ENCODE measurements at regions not wholly inside any gene's neighbourhood (a gene's known extent, or its start where the extent isn't known, plus 50 kb on each side); places are given as distances from the start of the nearest gene placed in this dataset.

DNA sequence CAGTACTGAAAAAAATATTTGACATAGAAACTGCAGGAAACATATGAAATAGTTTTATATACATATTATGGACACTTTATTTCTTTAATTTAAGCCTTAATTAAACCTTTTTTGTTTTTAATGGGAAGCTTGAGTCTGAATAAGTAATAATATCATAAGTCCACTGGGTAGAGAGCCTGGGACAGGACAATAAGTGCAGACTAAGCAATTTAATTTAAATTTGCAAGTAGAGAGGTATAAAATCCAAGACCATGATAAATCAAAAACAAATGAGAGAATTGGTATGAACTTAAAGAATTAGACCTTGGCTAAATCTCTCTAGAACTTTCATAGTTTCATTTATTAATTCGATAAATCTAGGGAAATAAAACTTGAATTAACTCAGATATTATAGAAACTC is 571.2 kb downstream of the ARAP2 start:
- TF ChIP-seq, protein P1, sequence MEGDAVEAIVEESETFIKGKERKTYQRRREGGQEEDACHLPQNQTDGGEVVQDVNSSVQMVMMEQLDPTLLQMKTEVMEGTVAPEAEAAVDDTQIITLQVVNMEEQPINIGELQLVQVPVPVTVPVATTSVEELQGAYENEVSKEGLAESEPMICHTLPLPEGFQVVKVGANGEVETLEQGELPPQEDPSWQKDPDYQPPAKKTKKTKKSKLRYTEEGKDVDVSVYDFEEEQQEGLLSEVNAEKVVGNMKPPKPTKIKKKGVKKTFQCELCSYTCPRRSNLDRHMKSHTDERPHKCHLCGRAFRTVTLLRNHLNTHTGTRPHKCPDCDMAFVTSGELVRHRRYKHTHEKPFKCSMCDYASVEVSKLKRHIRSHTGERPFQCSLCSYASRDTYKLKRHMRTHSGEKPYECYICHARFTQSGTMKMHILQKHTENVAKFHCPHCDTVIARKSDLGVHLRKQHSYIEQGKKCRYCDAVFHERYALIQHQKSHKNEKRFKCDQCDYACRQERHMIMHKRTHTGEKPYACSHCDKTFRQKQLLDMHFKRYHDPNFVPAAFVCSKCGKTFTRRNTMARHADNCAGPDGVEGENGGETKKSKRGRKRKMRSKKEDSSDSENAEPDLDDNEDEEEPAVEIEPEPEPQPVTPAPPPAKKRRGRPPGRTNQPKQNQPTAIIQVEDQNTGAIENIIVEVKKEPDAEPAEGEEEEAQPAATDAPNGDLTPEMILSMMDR (IDR thresholded peaks at IDR 0.05; ENCODE audit: insufficient read depth, low read length, poor library complexity, severe bottlenecking), result no peak
- Histone ChIP-seq H3K27me3 (replicated peaks; ENCODE audit: control insufficient read depth, insufficient read depth, low read length) (no peaks in the 10 kb centered on the region), H3K36me3 (ENCODE audit: control insufficient read depth, insufficient read depth, low read length) (no peaks in the 10 kb centered on the region), H3K4me3 (replicated peaks; ENCODE audit: low read depth, low read length) (no peak overlapping the region)
- no peak for DNase-seq (ENCODE audit: extremely low read depth, insufficient read length)

DNA sequence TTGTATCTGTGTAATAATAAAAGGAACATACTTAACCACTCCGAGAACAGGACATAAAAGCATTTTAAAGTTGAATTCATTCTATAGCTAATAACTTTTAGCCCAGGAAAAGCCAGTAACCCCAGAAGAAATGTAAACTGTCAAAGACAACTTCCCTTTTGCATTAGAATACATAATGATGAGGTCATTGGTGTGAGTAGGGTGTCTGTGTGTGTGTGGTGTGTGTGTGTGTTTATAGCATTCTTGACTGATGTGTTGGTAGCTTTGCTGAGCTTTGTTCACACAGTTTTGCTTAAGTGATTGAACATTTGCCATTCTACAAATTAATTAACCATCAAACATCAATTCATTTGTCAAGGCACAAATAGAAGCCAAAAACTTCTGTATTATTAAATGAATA is 559.6 kb downstream of the ARAP2 start:
- Histone ChIP-seq H3K36me3 (ENCODE audit: control insufficient read depth, insufficient read depth, low read length) (no peaks in the 10 kb centered on the region), H3K4me3 (replicated peaks; ENCODE audit: low read depth, low read length) (no peak overlapping the region), H3K27me3 (replicated peaks; ENCODE audit: control insufficient read depth, insufficient read depth, low read length) (no peaks in the 10 kb centered on the region)
- TF ChIP-seq, protein P1 (IDR thresholded peaks at IDR 0.05; ENCODE audit: insufficient read depth, low read length, poor library complexity, severe bottlenecking), result no peak
- DNase-seq (ENCODE audit: extremely low read depth, insufficient read length), result no peak

DNA sequence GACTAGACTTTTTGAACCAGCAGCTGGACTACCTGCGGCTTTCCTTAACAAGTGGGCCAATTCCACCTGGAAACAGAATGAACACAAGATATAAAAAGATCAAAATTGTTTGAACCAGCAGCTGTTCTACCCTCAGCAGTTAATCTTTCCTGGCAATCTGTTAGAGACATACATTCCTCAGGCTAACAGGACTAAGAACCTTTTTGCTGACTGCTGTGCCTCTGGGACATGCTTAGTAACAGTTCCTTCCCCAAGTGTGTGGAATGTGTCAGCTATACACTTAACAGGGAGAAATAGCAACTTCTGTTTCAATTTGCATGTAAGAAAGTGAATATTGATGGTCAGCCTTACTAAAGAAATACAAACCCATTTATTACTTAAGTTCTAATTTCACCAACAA is 554.4 kb downstream of the ARAP2 start:
- Histone ChIP-seq H3K27me3 (replicated peaks; ENCODE audit: control insufficient read depth, insufficient read depth, low read length) (no peaks in the 10 kb centered on the region), H3K4me3 (replicated peaks; ENCODE audit: low read depth, low read length) (no peak overlapping the region), H3K36me3 (ENCODE audit: control insufficient read depth, insufficient read depth, low read length) (no peaks in the 10 kb centered on the region)
- DNase-seq (ENCODE audit: extremely low read depth, insufficient read length), result no peak
- TF ChIP-seq, protein P1 (IDR thresholded peaks at IDR 0.05; ENCODE audit: insufficient read depth, low read length, poor library complexity, severe bottlenecking), result no peak

DNA sequence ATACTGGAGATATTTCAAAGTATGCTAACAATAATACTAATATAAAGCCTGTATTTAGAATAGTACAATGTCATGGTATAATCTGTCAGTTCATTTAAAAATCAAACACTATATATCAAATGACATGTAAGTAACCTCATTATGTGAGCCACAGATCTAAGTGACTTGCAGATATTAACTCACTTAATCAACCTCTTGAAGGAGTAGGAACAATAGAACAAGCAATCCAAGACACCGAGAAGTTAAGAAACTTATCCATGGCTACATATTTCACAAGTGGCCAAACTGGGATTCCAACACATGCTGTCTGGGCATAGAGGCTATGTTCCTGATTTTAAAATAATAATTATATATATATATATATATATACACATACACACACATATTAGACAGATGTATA is 554.0 kb downstream of the ARAP2 start:
- DNase-seq (ENCODE audit: extremely low read depth, insufficient read length), result no peak
- Histone ChIP-seq H3K27me3 (replicated peaks; ENCODE audit: control insufficient read depth, insufficient read depth, low read length) (no peaks in the 10 kb centered on the region), H3K36me3 (ENCODE audit: control insufficient read depth, insufficient read depth, low read length) (no peaks in the 10 kb centered on the region), H3K4me3 (replicated peaks; ENCODE audit: low read depth, low read length) (no peak overlapping the region)
- TF ChIP-seq, protein P1 (IDR thresholded peaks at IDR 0.05; ENCODE audit: insufficient read depth, low read length, poor library complexity, severe bottlenecking), result no peak

DNA sequence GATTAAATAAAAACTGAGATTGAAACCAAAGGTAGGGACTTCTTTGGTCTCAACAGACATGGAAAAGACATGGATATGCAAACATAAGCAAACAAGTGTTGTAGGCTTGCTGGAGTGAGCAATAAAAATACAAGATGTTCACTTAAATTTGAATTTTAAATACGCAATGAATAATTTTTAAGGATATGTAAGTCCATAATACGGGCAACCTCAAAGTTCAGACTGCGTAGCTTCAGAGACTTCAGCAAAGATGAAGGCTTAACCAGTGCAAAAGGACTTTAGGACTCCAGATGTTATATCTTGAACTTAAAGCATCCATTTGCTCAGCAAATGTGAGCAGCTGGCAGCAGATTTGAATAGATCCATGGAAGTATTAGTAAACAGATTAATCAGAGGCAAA is 549.3 kb downstream of the ARAP2 start:
- TF ChIP-seq, protein P1 (IDR thresholded peaks at IDR 0.05; ENCODE audit: insufficient read depth, low read length, poor library complexity, severe bottlenecking), result no peak
- Histone ChIP-seq H3K4me3 (replicated peaks; ENCODE audit: low read depth, low read length) (no peak overlapping the region), H3K36me3 (ENCODE audit: control insufficient read depth, insufficient read depth, low read length) (no peaks in the 10 kb centered on the region), H3K27me3 (replicated peaks; ENCODE audit: control insufficient read depth, insufficient read depth, low read length) (no peaks in the 10 kb centered on the region)
- no peak for DNase-seq (ENCODE audit: extremely low read depth, insufficient read length)

- Histone ChIP-seq H3K27me3 (replicated peaks; ENCODE audit: control insufficient read depth, insufficient read depth, low read length) (no peaks in the 10 kb centered on the region), H3K4me3 (replicated peaks; ENCODE audit: low read depth, low read length) (no peak overlapping the region), H3K36me3 (ENCODE audit: control insufficient read depth, insufficient read depth, low read length) (no peaks in the 10 kb centered on the region)
- DNase-seq (ENCODE audit: extremely low read depth, insufficient read length), result no peak
- TF ChIP-seq, protein P1 (IDR thresholded peaks at IDR 0.05; ENCODE audit: insufficient read depth, low read length, poor library complexity, severe bottlenecking), result no peak
These were observed 548.9 kb downstream of the ARAP2 start for GRCh38 chr4:35695421-35695820.
